Colonic mucosa (tissue), 4 donors: ENCODE measurements at regions not wholly inside any gene's neighbourhood (a gene's known extent, or its start where the extent isn't known, plus 50 kb on each side); places are given as distances from the start of the nearest gene placed in this dataset.

Source experiments
- DNase-seq: peaks from one replicate; pipeline ENCODE4 v3.0.0-alpha.2; 2020
- H3K27ac ChIP-seq: fragments of 200-600 bp; one replicate; pipeline ENCODE4 v1.8.0; 2021
- H3K27me3 ChIP-seq: fragments of 200-600 bp; one replicate; pipeline ENCODE4 v1.8.0; 2021
- H3K36me3 ChIP-seq: fragments of 200-600 bp; one replicate; pipeline ENCODE4 v1.8.0; 2021
- H3K4me1 ChIP-seq: fragments of 200-600 bp; one replicate; pipeline ENCODE4 v1.8.0; 2021; ENCODE audit warnings: mild to moderate bottlenecking
- H3K4me3 ChIP-seq: fragments of 200-600 bp; one replicate; pipeline ENCODE4 v1.8.0; 2021
- H3K9ac ChIP-seq, 2 donors: one replicate each; pipeline ENCODE4 v1.7.0; 2013; ENCODE audit warnings: control low read depth in 2 of 2, low read depth in 2 of 2, low read length in 2 of 2
- H3K9me3 ChIP-seq: fragments of 200-600 bp; one replicate; pipeline ENCODE4 v1.8.0; 2021
- CTCF ChIP-seq: fragments of 200-600 bp; IDR thresholded peaks from one replicate; pipeline ENCODE4 v1.8.0; 2022; ENCODE audit warnings: antibody characterized with exemption, mild to moderate bottlenecking
- intact Hi-C: fragments of 100-400 bp; cut with DNase I; formaldehyde crosslinking; loops from one replicate; pipeline ENCODE4 v1.14.1; 2022
- donor health status: healthy.
- donor health status: DM: no; HTN: no; CAD: no.
- donor health status: DM: no; HTN: no; CAD: no.

- Histone ChIP-seq H3K9me3 (no peaks in the 10 kb centered on the region), H3K27ac (no peak overlapping the region), H3K27me3 (no peaks in the 10 kb centered on the region), H3K4me1 (no peaks in the 10 kb centered on the region), H3K36me3 (no peaks in the 10 kb centered on the region), H3K9ac (no peak overlapping the region), H3K4me3 (no peak overlapping the region)
- no peak for TF ChIP-seq CTCF
- intact Hi-C loops: no loop called here
- DNase-seq: no peak
Observed at GRCh38 chr6:11650025-11650696, 112.6 kb downstream of the TMEM170B start.

- intact Hi-C loops: no loop called here
- no peak overlapping the region for H3K27ac ChIP-seq
- no peak for DNase-seq
Observed at GRCh38 chr6:11650711-11651110, 113.2 kb downstream of the TMEM170B start.

GRCh38 chr6:11653028-11653583 is 115.6 kb downstream of the TMEM170B start:
- TF ChIP-seq CTCF: no peak
- no peak for DNase-seq
- H3K9ac ChIP-seq: no peak overlapping the region
- H3K27ac ChIP-seq: no peak overlapping the region
- H3K27me3 ChIP-seq: no peaks in the 10 kb centered on the region
- no peaks in the 10 kb centered on the region for H3K9me3 ChIP-seq
- no peak overlapping the region for H3K4me3 ChIP-seq
- H3K4me1 ChIP-seq: no peaks in the 10 kb centered on the region
- intact Hi-C loops: no loop called here
- H3K36me3 ChIP-seq: no peaks in the 10 kb centered on the region

More at GRCh38 chr6:11650711-11651110, 113.2 kb downstream of the TMEM170B start:
- Histone ChIP-seq H3K9me3 (no peaks in the 10 kb centered on the region), H3K9ac (no peak overlapping the region), H3K4me1 (no peaks in the 10 kb centered on the region), H3K36me3 (no peaks in the 10 kb centered on the region), H3K27me3 (no peaks in the 10 kb centered on the region), H3K4me3 (no peak overlapping the region)
- TF ChIP-seq CTCF: no peak

- H3K27ac ChIP-seq: no peak overlapping the region
- no peak for TF ChIP-seq CTCF
- H3K27me3 ChIP-seq: no peaks in the 10 kb centered on the region
- no peak for DNase-seq
- H3K36me3 ChIP-seq: no peaks in the 10 kb centered on the region
- no peaks in the 10 kb centered on the region for H3K4me1 ChIP-seq
- intact Hi-C loops: loop anchor here (5.0 kb wide), 2 partner anchors 577 to 952 kb away; no protein-coding TSS in a partner anchor
- H3K9me3 ChIP-seq: no peaks in the 10 kb centered on the region
- H3K4me3 ChIP-seq: no peak overlapping the region
- H3K9ac ChIP-seq: no peak overlapping the region
Observed at GRCh38 chr6:11654876-11655275, 117.3 kb downstream of the TMEM170B start.

GRCh38 chr6:11656491-11656890 is 118.9 kb downstream of the TMEM170B start:
- Histone ChIP-seq H3K27me3 (no peaks in the 10 kb centered on the region), H3K36me3 (no peaks in the 10 kb centered on the region), H3K27ac (no peak overlapping the region), H3K9ac (no peak overlapping the region), H3K9me3 (no peaks in the 10 kb centered on the region), H3K4me3 (no peak overlapping the region), H3K4me1 (no peaks in the 10 kb centered on the region)
- DNase-seq: no peak
- intact Hi-C loops: loop anchor here (5.0 kb wide), 2 partner anchors 576 to 951 kb away; no protein-coding TSS in a partner anchor
- no peak for TF ChIP-seq CTCF
